GM12875 (cell line): ENCODE measurements at regions not wholly inside any gene's neighbourhood (a gene's known extent, or its start where the extent isn't known, plus 50 kb on each side); places are given as distances from the start of the nearest gene placed in this dataset.
"Not testable (repeated sequence)": the region's sequence is repeated elsewhere in the genome, so short reads cannot be mapped to it uniquely, and the experiment has no call there.

ENCODE experiments used
- H3K4me3 ChIP-seq: one replicate; pipeline ENCODE4 v1.5.1; 2011; ENCODE audit warnings: low read depth, low read length, control low read depth
- TF ChIP-seq, protein P1 (sequence below): IDR thresholded peaks from 2 replicates; pipeline ENCODE4 v1.5.1; 2011; ENCODE audit warnings: low read depth, mild to moderate bottlenecking, control low read depth, inconsistent platforms, low read length, moderate library complexity, borderline replicate concordance; ENCODE audit not compliant: insufficient read depth

DNA sequence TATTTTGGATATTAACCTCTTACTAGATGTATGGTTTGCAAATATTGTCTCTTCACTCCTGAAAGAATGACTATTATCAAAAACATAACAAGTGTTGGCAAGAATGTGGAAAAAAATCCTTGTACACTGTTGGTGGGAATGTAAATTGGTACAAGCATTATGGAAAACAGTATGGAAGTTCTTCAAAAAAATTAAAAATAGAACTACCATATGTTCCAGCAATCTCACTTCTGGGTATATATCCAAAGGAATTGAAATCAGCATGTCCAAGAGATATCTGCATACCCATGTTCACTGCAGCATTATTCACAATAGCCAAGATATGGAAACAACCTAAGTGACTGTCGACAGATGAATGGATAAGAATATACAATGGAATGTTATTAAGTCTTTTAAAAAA, 61.6 kb upstream of the KIT start:
- TF ChIP-seq, protein P1, sequence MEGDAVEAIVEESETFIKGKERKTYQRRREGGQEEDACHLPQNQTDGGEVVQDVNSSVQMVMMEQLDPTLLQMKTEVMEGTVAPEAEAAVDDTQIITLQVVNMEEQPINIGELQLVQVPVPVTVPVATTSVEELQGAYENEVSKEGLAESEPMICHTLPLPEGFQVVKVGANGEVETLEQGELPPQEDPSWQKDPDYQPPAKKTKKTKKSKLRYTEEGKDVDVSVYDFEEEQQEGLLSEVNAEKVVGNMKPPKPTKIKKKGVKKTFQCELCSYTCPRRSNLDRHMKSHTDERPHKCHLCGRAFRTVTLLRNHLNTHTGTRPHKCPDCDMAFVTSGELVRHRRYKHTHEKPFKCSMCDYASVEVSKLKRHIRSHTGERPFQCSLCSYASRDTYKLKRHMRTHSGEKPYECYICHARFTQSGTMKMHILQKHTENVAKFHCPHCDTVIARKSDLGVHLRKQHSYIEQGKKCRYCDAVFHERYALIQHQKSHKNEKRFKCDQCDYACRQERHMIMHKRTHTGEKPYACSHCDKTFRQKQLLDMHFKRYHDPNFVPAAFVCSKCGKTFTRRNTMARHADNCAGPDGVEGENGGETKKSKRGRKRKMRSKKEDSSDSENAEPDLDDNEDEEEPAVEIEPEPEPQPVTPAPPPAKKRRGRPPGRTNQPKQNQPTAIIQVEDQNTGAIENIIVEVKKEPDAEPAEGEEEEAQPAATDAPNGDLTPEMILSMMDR: no peak
- H3K4me3 ChIP-seq: no peak overlapping the region

DNA sequence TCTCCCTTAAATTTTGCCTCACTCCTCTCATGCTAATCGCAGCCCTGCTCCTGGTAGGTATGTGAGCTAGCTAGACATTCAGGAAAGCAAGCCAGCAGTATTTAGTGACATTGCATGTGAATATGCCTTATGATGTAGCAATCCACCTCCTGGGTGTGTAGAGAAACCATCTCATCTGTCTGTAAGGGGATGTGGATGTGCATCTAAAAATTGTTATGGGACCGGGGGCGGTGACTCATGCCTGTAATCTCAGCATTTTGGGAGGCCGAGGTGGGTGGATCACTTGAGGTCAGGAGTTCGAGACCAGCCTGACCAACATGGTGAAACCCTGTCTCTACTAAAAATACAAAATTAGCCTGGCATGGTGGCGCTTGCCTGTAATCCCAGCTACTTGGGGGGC, 60.1 kb upstream of the KIT start:
- not testable (repeated sequence) for H3K4me3 ChIP-seq

DNA sequence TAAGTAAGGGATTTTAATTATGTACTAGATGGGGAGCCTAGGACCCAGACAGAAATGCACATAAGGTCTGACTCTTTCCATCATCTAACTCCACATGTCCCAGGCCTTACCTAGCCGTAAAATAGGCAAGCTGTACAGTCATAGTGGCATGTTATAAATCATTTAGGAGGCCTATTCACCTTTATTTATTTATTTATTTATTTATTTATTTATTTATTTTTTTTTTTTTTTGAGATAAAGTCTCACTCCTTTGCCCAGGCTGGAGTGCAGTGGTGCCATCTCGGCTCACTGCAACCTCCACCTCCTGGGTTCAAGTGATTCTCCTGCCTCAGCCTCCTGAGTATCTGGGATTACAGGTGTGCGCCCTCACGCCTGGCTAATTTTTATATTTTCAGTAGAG, 55.6 kb upstream of the KIT start:
- not testable (repeated sequence) for H3K4me3 ChIP-seq

DNA sequence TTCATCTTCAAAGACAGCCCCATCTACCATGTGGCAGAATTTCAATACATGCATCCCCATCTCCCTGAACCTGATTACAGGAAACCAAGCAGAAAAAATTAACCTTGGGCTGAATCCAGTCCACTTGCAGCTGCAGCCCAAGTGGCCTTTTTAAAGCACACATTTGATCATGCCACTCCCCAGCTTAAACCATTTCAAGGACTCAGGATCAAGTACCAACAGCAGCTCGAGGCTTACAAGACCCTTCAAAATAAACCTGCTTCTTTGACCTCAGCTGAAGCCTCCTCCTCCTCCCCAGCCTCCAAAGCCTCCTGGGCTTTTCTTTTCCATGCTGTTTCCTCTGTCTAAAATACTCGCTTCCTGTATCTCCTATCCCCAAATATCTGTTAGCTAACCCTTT, 50.7 kb upstream of the KIT start:
- TF ChIP-seq, protein P1: no peak
- H3K4me3 ChIP-seq: no peak overlapping the region

DNA sequence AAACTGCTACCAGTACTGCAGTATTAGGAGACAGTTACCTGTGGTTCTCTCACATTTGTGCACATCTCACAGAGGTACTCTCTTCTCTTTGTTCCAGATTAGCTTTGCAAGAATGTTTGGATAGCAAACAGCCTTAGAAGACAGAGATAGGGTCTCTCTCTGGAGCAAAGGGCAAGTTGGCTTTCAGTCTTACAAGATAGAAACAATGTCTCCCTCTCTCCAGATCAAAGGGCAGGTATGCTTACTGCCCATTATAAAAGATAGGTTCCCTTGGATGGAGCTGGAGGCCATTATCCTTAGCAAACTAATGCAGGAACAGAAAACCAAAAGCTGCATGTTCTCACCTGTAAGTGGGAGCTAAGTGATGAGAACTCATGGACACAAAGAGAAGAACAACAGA, 50.2 kb upstream of the KIT start:
- H3K4me3 ChIP-seq: no peak overlapping the region
- TF ChIP-seq, protein P1: no peak
